HUES64 (cell line): ENCODE measurements at regions not wholly inside any gene's neighbourhood (a gene's known extent, or its start where the extent isn't known, plus 50 kb on each side); places are given as distances from the start of the nearest gene placed in this dataset.
"Not testable (repeated sequence)": the region's sequence is repeated elsewhere in the genome, so short reads cannot be mapped to it uniquely, and the experiment has no call there.

ENCODE experiments used
- H3K27ac ChIP-seq: 2 replicates; pipeline ENCODE4 v1.7.0; 2013; ENCODE audit warnings: low read depth, low read length, inconsistent platforms
- H3K27me3 ChIP-seq: 2 replicates; pipeline ENCODE4 v1.6.1; 2013; ENCODE audit warnings: mild to moderate bottlenecking, low read length; ENCODE audit not compliant: insufficient read depth
- H3K36me3 ChIP-seq: 2 replicates; pipeline ENCODE4 v1.6.1; 2013; ENCODE audit warnings: mild to moderate bottlenecking, low read length; ENCODE audit not compliant: insufficient read depth
- H3K4me1 ChIP-seq: 2 replicates; pipeline ENCODE4 v1.6.1; 2013; ENCODE audit warnings: mild to moderate bottlenecking, low read length, moderate library complexity; ENCODE audit not compliant: insufficient read depth
- H3K4me3 ChIP-seq: 2 replicates; pipeline ENCODE4 v1.5.1; 2013; ENCODE audit warnings: mild to moderate bottlenecking, low read length, moderate library complexity
- H3K9ac ChIP-seq: 2 replicates; pipeline ENCODE4 v1.6.1; 2013; ENCODE audit warnings: mild to moderate bottlenecking, low read depth, low read length
- H3K9me3 ChIP-seq: 2 replicates; pipeline ENCODE4 v1.6.1; 2013; ENCODE audit warnings: low read depth, low read length; ENCODE audit not compliant: insufficient read depth
- WGBS: fragments of 150-250, 120-280 bp; methylation state at CpG from one replicate; pipeline ENCODE4 v1.1.7; 2013; ENCODE audit warnings: missing lambda C conversion rate; 5-methylcytosine and 5-hydroxymethylcytosine counted together

DNA sequence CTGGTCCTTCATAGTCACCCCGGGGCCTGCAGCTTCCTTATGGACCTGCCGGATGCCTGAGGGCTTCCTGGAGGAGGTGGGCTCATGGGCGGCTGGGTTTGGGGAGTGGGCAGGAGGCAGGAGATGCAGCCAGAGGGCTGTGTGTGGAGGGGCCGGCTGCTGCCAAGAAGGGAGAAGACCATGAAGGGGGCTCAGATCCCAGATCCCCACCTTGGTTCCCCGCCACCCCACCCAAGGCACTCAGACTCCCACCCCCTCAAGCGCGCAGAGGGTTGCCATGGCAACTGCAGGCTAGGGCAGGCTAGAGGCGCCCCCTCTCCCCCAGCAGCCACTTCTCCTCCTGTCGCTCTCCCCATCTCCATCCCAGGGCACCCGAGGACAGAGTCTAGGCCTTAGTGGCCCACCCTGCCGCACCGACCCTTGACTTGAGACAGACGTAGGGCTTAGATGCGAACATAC, 104.5 kb downstream of the CRLF3 start:
- Histone ChIP-seq H3K27me3 (no peaks in the 10 kb centered on the region), H3K27ac (no peak overlapping the region), H3K9ac (no peak overlapping the region), H3K4me3 (no peak overlapping the region), H3K9me3 (no peaks in the 10 kb centered on the region), H3K4me1 (no peaks in the 10 kb centered on the region), H3K36me3 (no peaks in the 10 kb centered on the region; the same call in 1 of the 2 replicates)
- 94% methylated on average over 14 of the region's 14 CpGs for WGBS

DNA sequence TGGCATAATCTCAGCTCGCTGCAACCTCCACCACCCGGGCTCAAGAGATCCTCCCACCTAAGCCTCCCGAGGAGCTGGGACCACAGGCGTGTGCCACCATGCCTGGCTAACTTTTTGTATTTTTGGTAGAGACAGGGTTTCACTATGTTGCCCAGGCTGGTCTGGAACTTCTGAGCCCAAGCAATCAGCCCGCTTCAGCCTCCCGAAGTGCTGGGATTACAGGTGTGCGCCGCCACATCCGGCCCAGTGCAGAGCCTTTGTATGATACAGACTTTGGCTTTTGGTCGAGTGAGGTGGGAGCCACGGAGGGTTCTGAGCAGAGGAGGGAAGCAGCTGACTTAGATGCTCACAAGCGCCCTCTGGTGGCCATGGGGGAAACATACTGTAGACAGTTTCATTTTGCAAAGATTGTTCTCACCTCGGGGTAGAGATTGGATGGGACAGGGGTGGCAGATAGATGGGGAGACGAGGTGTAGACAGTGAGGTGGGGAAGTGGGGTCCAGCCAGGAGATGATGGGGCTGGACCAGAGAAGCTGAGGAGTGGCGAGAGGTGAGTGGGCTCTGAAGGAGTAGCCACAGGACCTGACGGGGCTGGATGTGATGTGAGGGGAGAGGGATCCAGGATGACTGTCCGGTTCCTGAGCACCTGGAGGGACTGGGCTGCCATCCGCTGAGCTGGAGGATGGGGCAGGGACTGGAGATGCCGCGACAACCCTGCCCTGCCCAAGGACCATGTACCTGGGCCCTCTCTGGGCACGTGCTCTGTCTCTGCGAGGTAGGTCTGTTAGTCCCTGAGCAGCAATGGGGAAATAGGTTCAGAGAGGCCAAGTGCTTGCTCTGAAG, 105.1 kb downstream of the CRLF3 start:
- not testable (repeated sequence) for H3K27me3 ChIP-seq, H3K9me3 ChIP-seq, H3K36me3 ChIP-seq, H3K4me1 ChIP-seq, H3K9ac ChIP-seq, H3K4me3 ChIP-seq, H3K27ac ChIP-seq
- WGBS = 86% methylated on average over 22 of the region's 22 CpGs

GRCh38 chr17:30718691-30719090, 105.8 kb downstream of the CRLF3 start:
- H3K4me1 ChIP-seq, H3K36me3 ChIP-seq, H3K27ac ChIP-seq, H3K4me3 ChIP-seq, H3K9me3 ChIP-seq, H3K9ac ChIP-seq, H3K27me3 ChIP-seq: not testable (repeated sequence)
- 95% methylated on average over 8 of the region's 8 CpGs for WGBS

DNA sequence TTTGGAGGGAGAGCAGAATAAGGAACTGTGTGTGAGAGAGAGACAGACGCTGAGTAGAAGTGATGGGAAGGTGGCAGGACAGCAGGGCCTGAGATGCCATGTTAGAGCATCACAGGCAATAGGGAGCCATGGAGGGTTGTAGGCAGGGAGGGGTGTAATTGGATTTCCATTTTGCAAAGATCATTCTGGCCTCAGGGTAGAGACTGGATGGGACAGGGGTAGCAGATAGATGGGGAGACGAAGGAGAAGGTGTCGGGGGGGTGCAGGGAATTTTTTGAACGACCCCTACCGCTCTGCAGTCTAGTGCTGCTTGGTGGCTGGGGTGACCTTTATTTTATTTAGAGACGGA, 106.4 kb downstream of the CRLF3 start:
- not testable (repeated sequence) for H3K36me3 ChIP-seq, H3K4me1 ChIP-seq, H3K27ac ChIP-seq, H3K9ac ChIP-seq, H3K27me3 ChIP-seq, H3K4me3 ChIP-seq, H3K9me3 ChIP-seq
- WGBS = 96% methylated on average over 5 of the region's 6 CpGs

GRCh38 chr17:30717291-30718098, 107.0 kb downstream of the CRLF3 start:
- Histone ChIP-seq H3K9me3 (no peaks in the 10 kb centered on the region), H3K4me1 (no peaks in the 10 kb centered on the region), H3K27me3 (no peaks in the 10 kb centered on the region), H3K4me3 (no peak overlapping the region), H3K9ac (no peak overlapping the region), H3K27ac (no peak overlapping the region), H3K36me3 (no peaks in the 10 kb centered on the region; the same call in 1 of the 2 replicates)
- WGBS = 93% methylated on average over 8 of the region's 8 CpGs

DNA sequence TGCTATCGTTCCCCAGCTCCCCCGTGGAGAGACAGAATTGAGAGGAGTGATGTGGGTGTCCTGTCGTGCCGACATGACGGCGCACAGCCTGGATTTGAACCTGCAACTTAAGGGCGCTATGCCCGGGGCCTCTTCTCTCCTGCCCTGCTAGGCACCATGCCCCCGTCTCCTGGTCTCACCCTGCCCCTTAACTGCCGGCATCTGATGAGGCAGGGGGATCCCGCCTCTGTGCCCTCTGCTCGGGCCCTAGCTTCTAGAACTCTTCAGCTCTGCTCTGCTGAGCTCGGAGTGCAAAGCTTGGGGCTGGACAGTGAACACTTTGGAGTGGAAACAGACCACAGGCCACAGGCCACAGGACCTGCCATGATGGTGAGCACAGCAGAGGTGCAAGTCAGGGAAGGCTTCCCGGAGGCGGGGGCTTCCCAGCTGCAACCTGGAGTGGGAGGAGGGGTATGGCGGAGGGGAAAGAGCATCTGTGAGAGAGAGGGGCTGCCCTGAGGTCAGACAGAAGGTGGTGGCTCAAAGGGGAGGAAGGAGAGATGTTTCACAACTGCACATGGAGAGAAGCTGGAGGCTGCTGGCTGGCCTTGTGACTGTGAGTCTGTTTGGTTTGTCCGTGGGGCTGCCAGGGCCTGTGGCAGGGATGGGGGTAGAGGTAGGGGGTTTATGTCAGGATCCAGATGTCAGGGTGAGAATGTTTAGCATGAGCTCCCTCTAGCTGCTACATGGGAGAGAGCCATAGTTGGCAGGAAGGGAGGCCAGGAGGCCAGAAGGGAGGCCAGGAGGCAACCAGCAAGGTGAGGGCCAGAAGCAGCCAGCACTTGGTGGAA, 107.8 kb downstream of the CRLF3 start:
- Histone ChIP-seq H3K27me3 (no peaks in the 10 kb centered on the region), H3K9me3 (no peaks in the 10 kb centered on the region), H3K36me3 (no peaks in the 10 kb centered on the region; the same call in 1 of the 2 replicates), H3K27ac (no peak overlapping the region), H3K4me3 (no peak overlapping the region), H3K9ac (no peak overlapping the region), H3K4me1 (no peaks in the 10 kb centered on the region)
- WGBS = 87% methylated on average over 17 of the region's 17 CpGs

DNA sequence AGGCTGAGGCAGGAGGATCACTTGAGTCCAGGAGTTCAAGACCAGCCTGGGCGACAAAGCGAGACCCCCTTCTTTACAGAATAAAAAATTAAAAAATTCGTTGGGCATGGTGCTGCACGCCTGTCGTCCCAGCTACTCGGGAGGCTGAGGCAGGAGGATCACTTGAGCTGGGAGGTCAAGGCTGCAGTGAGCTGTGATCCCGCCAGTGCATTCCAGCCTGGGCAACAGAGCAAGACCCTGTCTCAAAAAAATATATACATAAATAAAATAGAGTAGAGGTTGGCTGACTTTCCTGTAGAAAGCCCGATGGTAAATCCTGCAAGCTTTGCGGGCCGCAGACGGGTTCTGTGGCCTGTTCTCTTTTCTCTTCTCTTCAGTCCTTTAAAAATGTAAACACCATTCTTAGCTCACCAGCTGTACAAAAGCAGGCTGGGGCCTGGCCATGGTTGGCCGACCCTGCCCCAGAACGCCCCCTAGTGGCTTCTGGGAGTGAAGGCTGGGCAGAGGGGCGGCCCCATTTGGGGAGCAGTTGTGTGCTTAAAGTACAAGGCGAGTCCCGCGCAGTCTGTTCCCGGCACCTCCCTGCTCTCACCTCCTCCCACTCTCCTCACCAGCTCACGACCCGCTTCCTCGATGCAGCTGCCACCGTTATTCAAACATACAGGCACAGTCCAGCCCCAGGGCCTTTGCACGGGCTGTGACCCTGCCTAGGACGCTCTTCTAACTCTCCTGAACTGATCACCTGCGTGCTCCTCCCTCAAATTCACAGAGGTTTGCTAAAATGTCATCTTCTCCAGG, 109.5 kb downstream of the CRLF3 start:
- not testable (repeated sequence) for H3K4me3 ChIP-seq, H3K9me3 ChIP-seq, H3K27me3 ChIP-seq, H3K9ac ChIP-seq, H3K27ac ChIP-seq, H3K4me1 ChIP-seq, H3K36me3 ChIP-seq
- WGBS = 78% methylated on average over 24 of the region's 25 CpGs

GRCh38 chr17:30713805-30714204, 110.7 kb downstream of the CRLF3 start:
- not testable (repeated sequence) for H3K4me3 ChIP-seq, H3K36me3 ChIP-seq, H3K4me1 ChIP-seq, H3K27ac ChIP-seq, H3K9ac ChIP-seq, H3K9me3 ChIP-seq, H3K27me3 ChIP-seq
- WGBS = 91% methylated on average over 10 of the region's 10 CpGs

GRCh38 chr17:30712859-30713258, 111.6 kb downstream of the CRLF3 start:
- not testable (repeated sequence) for H3K4me3 ChIP-seq, H3K9ac ChIP-seq
- WGBS = 76% methylated on average over 3 of the region's 3 CpGs

GRCh38 chr17:30711626-30712507, 112.6 kb downstream of the CRLF3 start:
- not testable (repeated sequence) for H3K9ac ChIP-seq

More at GRCh38 chr17:30712859-30713258, 111.6 kb downstream of the CRLF3 start:
- H3K9me3 ChIP-seq, H3K36me3 ChIP-seq, H3K27me3 ChIP-seq, H3K4me1 ChIP-seq, H3K27ac ChIP-seq: not testable (repeated sequence)

More at GRCh38 chr17:30711626-30712507, 112.6 kb downstream of the CRLF3 start:
- H3K27ac ChIP-seq, H3K4me1 ChIP-seq, H3K36me3 ChIP-seq, H3K27me3 ChIP-seq, H3K9me3 ChIP-seq: not testable (repeated sequence)
- H3K4me3 ChIP-seq = peak overlapping the region; percentile 85; the same call in 1 of the 2 replicates
- 86% methylated on average over 30 of the region's 30 CpGs for WGBS
